ENCODE measurements at regions not wholly inside any gene's neighbourhood (a gene's known extent, or its start where the extent isn't known, plus 50 kb on each side); places are given as distances from the start of the nearest gene placed in this dataset.

- ATAC-seq (ENCODE audit: low FRiP score), result no peak
- TF ChIP-seq CTCF (IDR thresholded peaks at IDR 0.05), result no peak
- no peak for DNase-seq (ENCODE audit: low spot score)
These were observed 81.4 kb upstream of the CRBN start for GRCh38 chr3:3260870-3261269.

GRCh38 chr3:3259181-3259580, 79.7 kb upstream of the CRBN start:
- no peak for DNase-seq (ENCODE audit: low spot score)
- TF ChIP-seq CTCF (IDR thresholded peaks at IDR 0.05), result no peak
- ATAC-seq (ENCODE audit: low FRiP score), result no peak

- DNase-seq (ENCODE audit: low spot score), result no peak
These were observed 78.8 kb upstream of the CRBN start for GRCh38 chr3:3258281-3258680.

GRCh38 chr3:3241596-3241995, 62.1 kb upstream of the CRBN start:
- no peak for TF ChIP-seq CTCF (IDR thresholded peaks at IDR 0.05)
- no peak for DNase-seq (ENCODE audit: low spot score)
- ATAC-seq (ENCODE audit: low FRiP score), result no peak

More at GRCh38 chr3:3258281-3258680, 78.8 kb upstream of the CRBN start:
- ATAC-seq (ENCODE audit: low FRiP score), result no peak
- TF ChIP-seq CTCF (IDR thresholded peaks at IDR 0.05), result no peak

- no peak for DNase-seq (ENCODE audit: low spot score)
- no peak for TF ChIP-seq CTCF (IDR thresholded peaks at IDR 0.05)
- no peak for ATAC-seq (ENCODE audit: low FRiP score)
These were observed 61.5 kb upstream of the CRBN start for GRCh38 chr3:3240986-3241385.

GRCh38 chr3:3237979-3238378, 58.5 kb upstream of the CRBN start:
- DNase-seq (ENCODE audit: low spot score), result no peak
- TF ChIP-seq CTCF (IDR thresholded peaks at IDR 0.05), result no peak
- ATAC-seq (ENCODE audit: low FRiP score), result no peak

GRCh38 chr3:3232251-3232650, 52.8 kb upstream of the CRBN start:
- TF ChIP-seq CTCF (IDR thresholded peaks at IDR 0.05), result no peak
- DNase-seq (ENCODE audit: low spot score) (no peak), ATAC-seq (ENCODE audit: low FRiP score) (no peak)

Data from omental fat pad (tissue), 3 donors.